Effector CD4-positive, alpha-beta T cell (primary cell): ENCODE measurements at regions not wholly inside any gene's neighbourhood (a gene's known extent, or its start where the extent isn't known, plus 50 kb on each side); places are given as distances from the start of the nearest gene placed in this dataset.

Experiments used
- DNase-seq: peaks from one replicate; pipeline ENCODE4 v3.0.0-alpha.2; 2020

DNA sequence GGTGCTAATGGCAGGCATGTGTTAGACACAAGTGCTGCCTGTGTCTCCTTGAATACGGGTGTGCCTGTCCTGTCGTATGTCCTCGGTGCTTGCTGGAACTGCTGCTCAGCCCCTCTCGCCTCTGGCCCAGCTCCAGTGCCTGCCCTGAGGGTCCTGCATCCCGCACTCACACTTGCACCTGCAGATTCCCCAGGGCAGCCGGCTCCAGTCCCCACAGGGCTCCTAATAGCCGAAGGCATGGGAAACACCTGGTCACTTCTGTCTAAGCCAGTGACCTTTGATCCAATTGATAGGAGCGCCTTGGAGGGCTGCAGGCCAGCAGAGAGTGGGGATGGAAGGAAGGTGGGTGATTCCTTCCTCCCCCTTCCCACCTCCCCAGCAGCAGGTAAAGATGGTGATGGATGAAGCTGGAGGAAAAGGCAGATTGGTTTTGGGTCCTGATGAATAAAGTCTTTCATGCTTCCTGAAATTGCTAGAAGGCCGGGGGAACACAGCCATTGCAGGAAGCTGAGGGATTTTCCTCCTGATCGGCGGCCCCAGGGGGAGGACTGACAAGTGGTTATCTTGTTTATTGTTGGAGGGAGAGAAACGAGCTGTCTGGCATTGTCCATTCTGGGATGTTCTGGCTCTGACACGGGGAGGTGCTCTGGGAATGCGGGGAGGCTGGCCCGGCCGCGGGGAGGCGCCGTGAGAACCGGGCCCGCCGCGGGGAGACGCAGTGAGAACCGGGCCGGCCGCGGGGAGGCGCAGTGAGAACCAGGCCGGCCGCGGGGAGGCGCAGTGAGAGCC is 110.9 kb upstream of the B3GAT1 start:
- no peak for DNase-seq

DNA sequence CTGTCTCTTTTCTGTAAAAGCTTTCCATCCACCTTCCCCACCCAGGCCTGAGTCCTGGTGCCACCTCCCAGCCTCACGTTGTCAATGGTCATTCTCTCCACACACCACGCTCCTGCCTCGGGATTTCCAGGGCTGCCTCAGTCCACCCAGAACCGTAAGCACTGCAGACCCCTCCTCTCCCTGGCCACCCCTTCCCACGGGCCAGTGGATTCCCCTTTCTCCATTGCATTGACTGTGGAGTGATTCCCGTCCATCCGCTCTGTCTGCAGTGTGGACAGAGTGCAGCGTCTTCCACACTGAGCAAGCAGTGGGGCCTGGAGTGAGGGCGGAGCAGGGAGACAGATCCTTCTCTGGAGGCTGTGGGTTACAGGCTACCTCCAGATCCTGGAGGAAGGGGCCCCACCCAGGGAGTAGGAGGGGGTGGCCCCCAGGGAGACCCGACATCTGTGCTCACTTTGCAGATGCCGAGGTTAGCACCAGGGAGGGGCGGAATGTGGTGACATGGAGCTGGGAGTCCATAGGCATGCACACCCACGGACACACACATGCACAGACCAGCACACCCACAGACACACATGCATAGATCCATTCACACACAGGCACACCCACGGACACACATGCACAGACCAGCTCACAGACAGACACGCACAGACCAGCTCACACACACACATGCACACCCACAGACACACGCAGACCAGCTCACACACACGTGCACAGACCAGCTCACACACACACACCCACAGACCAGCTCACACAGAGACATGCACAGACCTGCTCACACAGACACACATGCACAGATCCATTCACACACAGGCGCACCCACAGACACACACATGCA is 109.6 kb upstream of the B3GAT1 start:
- DNase-seq = no peak

DNA sequence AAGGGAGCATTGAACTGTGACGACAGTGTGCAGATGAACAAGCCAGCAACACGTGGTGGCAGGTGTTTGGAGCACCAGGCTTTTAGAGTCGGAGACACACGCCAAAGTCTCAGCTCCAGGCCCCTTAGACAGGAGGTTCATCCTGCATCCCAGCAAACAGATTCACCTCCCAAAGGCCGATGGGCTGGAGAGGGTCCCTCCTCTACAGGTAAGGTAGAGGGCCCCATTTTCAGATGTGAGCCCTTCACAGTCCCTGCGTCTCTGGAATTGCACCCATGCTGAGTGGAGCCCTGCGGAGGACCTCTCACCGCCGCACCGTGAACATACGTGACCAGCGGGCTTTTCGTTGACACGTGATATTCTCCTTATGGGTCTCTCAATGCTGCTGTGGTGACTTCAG is 109.0 kb upstream of the B3GAT1 start:
- DNase-seq = no peak

DNA sequence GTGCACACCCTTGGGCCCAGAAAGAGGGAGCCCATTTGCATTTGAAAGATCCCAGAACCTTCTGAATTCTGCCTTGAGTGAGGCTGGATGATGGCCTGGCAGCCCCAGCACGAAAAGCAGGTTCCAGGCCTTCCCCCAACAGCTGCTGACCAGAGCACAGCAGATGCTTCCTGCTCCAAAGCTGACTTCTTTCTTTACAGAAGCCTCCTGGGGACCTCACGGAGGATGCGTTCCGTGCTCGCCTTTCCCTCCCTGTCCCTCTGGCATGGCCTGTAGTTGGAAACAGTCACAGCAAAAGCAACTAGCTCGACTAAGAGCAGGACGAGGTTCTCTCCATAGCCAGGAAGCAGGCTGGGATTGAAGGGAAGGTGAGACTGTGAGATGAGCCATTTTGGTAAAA is 107.7 kb upstream of the B3GAT1 start:
- DNase-seq = no peak

DNA sequence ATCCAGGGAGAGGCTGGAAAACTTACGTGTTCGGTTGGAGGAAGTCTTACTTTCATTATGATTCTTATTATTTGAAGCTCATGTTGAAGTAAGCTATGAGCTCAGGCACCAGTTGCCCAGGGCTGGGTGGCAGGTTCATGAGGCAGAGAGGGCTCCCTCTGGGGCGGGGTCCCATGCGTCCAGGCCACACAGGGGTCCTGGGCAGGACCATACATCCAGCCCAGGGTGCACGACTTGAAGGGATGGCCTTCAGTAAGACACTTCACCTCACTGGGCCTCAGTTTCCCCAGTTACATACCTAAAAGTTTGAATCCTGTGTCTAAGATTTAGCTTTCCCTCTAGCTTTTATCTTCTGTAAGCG is 107.3 kb upstream of the B3GAT1 start:
- no peak for DNase-seq

DNA sequence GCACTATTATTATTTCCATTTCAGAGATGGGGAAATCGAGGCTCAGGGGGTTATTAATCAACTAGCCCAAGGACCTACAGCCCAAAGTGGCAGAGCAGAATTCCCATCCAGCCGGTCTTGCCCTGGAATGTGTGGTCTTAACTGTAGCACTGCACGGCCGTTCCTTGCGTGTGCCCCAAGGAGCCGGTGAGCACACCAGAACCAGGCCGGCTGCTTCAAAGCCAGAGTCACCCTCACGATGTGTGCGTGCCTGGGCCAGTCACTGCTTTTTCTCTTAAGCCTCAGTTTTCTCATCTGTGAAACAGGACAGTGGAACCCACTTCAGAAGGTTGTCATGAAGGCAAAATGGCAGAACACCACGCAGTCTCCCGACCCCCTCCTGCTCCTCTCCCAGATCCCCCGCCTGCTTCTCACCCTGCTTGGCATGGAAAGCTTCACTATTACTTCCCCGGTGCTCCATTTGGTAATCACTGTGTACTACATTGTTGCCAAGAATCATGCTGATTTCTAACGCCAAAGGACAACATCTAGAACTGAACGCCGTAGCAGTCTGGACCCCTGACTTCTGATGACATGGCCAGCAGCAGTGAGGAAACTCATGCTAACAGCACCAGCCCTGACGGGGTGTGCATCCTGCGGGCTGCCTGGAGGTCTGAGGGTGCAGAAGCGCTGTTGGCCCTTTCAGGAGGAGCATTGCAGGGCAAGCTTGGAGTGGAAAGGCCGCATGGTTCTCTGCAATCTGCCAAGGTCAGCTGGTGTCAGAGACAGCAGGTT is 106.8 kb upstream of the B3GAT1 start:
- no peak for DNase-seq

DNA sequence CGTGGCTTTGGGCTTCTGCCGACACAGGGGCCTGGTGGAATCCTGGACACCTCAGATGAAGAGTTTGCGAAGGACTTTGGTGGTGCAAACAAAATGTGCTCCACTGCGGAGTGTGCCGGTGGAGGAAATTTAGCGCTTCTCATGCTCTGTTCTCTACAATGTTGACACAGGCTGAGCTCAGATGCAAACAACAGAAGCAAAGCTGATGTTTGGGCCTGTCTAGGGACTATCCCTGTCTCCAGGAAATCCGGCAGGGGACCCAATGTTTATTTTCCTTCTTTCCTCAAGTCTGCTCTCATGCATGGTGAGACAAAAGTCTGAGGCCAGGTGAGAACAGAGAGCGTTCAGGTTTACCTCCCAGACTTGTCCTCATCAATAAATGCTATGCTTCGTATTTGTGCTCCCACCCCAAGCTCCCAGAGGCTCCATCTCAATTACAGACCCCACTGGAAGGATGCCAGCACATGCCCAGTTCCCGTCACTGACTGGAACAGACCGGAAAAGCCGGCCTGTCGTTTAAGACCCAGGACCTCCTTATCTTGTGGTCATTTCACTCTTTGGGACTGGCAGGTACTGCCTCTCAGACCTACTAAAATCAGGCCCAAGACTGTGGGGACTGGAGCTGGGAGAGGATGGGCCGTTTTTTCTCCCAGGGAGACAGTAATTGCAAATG is 105.7 kb upstream of the B3GAT1 start:
- no peak for DNase-seq

DNA sequence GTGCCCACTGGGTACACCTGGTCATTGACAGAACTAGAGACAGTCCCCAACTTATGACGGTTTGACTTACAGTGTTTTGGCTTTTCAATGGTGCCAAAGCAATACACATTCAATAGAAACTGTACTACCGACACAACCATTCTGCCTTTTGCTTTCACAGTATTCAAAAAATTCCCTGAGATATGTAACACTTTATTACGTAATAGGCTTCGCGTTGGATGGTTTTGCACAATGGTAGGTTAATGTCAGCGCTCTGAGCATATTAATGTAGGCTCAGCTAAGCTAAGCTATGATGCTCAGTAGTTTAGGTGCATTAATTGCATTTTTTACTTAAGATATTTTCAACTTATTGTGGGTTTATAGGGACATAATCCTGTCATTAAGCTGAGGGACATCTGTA is 105.1 kb upstream of the B3GAT1 start:
- no peak for DNase-seq

DNA sequence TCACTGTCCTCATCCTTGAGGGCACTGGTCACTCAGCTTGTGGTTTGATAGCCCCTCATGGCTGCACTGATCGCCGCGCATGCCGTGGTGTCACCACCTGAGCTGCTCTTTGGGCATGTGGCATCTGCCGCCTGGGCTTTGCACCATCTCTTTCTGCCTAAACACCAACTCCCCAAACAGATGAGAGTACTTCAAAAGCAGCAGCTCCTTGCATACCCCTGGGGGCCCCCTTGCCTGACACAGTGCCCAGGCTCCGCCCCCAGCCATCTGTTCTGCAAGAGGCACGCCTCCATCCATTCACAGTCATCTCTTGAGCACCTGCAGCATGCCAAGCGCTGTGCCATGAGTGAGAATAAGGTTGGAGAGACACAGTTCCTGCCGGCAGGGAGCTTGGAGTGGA is 104.5 kb upstream of the B3GAT1 start:
- no peak for DNase-seq

DNA sequence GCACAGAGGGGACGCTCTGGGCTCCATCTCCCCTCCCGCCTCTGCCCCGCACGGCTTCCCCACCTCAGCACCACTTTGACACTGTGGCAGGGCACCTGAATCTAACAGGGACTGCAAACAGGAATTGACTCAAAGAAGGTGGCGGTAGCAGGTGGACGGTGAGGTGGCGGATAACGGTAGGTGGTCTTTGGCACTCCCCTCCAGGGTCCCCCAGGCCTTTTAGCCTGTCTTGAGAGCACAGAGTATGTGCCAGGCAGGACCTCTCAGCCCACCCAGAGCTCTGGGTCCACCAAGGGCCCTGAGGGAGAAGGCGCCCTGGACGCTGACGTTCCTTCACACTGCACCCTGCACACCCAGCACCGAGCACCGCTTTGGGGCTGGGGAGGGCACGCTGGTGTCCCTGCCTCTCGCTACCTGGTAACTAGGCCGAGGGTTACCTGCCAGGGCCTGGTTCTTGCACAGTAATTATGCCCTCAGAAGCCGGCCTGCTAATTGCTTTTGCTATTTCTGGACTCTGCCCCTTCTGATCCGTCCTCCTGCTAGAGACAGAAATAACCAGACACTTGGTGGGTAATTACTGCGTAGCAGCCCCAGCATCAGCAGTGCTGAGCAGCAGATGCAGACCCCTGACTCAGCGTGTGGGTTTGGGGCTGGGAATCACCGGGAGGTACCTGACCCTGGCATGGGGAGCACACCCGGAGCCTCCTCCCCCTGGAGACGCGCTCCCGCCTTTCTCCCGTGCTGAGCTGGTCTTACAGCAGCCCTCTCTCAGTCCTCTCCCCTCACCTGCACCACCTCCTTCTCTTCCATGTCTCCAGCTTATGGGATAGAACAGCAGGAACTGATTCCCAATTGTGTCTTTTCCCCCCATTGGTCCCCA is 103.3 kb upstream of the B3GAT1 start:
- DNase-seq = no peak

DNA sequence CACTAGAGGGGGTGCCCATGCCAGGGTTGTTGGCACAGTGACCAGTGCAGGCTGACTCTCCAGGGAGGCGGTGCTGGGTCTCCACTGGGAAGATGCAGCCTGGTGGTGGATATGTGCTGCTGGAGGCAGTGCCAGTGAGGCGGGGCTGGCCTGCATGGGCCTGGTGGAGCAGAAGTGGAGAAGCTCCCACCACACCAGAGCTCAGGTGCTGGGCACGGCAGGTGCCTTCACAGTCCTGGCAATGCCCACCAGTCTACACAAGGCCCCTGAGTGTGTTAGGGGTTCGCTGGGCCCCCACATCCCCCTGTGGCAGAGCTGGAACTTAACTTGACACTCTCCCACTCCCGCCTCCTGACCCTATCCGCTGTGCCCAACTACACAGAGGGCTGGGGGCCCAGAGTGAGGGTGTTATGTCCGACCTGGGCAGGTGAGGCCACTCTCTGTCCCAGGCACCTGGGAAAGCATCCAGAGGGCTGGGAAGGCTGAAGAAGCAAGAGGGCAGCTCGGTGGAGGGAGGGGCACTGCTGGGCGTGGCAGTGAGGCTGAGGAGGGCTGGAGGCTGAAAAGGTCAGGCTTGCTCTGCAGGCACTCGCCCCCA is 102.4 kb upstream of the B3GAT1 start:
- DNase-seq = no peak

DNA sequence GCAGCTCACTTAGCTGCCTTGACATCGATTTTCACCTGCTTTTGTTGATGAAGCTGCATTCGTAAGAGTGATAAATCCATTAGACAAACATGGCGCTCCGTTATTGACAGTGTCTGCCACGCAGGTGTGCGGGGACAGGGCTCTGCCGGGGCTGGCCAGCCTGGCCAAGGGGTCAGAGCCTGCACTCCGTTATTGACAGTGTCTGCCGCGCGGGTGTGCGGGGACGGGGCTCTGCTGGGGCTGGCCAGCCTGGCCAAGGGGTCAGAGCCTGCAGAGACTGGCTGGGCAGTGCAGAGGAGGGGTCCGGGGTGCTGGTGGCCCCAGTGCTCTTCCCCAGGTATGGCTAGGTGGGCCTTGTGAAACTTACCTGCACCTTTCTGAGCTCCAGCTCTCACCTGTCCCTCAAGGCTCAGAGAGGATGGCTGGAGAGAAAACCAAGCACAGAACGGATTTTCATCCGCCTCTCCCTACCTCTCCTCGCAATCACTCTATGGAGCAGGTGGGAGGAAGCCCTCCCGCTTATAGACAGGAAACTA is 101.6 kb upstream of the B3GAT1 start:
- no peak for DNase-seq

DNA sequence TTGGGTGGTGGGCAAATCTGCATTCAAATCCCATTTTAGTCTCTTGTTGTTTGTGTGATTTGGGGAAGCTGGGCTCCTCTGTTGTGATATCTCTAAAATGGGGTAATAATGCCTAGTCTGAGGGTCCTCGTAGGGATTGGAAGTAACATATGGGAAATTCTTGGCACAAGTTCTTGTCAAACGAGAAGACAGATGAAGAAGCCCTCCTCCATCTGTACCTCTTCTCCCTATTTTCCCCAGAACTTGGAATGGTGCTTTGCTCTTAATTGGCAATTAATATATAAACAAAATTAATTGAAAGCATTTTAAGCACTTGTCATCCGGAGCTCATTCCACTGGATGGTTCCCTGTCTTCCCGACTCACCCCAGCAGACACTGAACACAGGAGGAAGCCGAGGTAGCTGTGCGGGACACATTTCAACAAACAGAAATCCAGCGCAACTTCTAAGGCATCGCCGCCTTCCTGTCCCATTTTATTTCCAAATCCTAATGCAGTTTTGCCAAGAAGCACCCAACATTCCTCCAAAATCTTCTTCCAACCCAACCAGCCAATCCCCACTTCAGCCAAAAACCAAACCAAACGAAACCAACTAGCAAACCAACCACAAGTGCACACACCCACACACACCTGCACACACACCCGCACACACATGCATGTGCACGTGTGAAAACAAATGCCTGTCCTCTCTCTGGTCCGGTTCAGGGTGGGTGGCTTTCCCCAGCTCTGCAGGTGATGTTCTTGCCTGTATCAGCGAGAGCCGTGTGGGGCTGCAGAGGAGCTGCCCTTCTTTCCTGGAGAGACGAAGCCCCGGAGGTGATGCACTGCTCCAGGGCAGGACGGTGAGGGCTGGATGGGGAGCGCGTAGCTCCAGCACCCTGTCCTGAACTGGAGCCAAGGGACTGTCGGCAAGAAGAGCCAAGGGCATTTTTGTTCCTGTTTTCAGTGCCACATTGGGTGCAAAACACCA is 100.8 kb upstream of the B3GAT1 start:
- no peak for DNase-seq

DNA sequence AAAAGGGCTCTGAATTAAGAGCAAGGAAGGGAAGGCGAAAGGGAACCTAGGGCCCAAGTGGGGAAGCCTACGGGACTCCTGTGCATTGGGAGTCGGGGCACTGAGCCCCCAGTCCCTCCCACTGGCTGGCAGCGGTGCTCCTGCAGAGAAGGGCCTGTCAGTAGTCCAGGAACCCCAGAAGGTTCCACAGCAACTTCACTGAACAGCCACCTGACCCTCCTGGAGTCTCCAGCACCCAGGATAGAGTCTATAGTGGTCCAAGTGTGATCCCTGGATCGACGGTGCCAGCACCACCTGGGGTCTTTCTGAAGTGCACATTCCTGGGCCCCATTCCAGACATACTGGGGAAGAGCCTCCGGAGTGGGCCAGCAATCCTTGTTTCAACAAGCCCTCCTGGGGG is 100.0 kb upstream of the B3GAT1 start:
- DNase-seq = no peak

DNA sequence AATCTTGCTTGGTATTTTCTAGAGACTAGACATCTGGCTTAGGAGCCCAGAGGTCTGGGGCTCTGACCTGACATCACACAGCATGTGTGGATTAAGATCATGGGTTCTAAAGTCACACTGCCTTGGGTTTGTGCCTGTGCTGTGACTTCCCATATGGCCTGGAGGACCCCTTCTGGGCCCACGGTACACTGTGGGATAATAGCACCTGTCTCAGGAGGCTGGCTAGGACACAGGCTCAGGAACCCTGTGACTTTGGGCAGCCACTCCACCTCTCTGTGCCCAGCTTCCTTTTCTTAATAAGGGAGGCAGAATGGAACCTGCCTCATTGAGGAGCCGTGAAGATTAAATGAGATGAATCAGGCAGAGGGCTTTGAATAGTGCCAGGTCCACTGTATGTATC is 99.2 kb upstream of the B3GAT1 start:
- no peak for DNase-seq

DNA sequence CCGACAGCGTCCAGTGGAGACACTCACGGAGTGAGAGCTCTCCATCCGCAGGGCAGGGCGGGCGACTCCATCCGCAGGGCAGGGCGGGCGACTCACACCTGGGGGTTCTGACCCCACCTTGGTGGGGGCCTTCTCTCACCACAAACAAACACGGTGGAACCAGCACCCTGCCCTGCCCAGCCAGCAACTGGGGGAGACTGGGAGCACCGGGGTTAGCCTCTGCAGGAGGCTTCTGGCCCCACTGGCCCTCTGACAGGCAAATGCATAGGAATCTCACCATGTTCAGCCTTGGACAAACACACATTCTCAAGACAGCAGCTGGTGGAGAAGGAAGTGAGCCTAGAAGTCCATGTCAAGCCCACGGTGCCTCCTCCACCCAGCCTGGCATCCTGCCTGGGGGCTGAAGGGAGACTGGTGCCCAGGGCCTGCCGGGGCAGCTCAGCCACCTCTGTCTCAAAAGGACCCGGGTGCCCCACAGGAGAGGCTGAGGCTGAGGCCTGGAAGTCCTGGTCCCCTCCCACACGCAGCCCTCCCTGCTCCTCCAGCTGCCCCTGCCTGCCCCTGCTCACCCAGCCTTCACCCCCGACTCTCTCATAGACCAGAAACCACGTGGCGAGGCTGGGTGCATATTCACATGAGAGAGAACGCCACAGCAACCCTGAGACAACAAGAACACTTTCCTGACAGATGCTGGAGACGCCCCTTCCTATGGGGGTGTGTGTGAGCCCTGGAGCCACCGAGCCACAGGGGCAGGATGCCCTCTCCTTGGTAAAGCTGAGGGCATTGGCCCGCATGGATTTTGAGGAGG is 98.4 kb upstream of the B3GAT1 start:
- DNase-seq = no peak

DNA sequence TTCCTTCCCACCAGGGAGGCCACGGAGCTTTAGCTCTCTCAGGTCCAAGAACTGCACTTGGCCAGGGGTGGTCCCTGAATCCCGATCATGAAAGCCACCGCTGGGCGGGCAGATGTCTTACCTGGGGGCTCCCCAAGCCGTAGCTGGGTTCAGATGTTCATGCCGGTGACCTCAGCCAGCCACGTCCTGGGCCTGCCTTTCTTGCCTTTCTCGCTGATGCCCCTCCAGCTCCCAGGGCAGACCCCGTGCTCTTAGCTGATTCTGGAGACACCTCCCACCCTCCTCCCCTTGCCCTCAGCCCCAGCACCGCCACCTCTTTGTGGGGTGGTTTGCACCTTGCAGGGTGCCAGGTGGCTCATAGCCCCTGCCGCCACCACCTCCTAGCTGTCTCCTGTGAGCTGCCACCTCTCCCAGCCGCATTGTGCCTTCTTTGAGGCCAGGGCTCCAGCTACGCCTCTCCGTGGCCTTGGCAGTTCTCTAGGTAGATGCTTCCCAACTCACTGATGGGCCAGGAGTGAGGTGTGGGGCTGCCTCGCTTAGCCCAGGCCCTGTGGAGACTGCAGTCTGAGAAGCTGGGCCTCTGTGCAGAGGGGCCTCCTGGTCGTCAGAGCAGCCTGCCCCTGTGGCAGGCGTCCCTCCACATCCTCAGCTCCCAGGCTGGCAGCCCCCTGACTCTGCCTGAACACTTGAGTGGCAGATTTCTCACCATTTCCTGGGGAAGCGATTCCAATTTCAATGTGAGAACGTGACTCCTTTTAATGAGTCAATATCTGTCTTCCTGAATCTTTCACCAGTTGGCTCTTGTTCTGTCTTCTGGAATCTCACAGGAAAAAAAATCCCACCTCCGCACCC is 97.6 kb upstream of the B3GAT1 start:
- DNase-seq = no peak
